SK-N-SH (cell line): ENCODE measurements at regions not wholly inside any gene's neighbourhood (a gene's known extent, or its start where the extent isn't known, plus 50 kb on each side); places are given as distances from the start of the nearest gene placed in this dataset.

Source experiments
- ELF1 ChIP-seq: IDR thresholded peaks from 2 replicates; pipeline ENCODE4 v1.4.0; 2012
- EP300 ChIP-seq, 2 experiments: IDR thresholded peaks; 2 replicates each; pipeline versions ENCODE4 v1.4.0 to v1.6.1; 2012; ENCODE audit warnings: borderline replicate concordance in 1 of 2, low read depth in 1 of 2, low read length in 1 of 2
- EZH2phosphoT487 ChIP-seq: fragments of 200-600 bp; sonication (generic); IDR thresholded peaks from 2 replicates; pipeline ENCODE4 v1.6.1; 2017; ENCODE audit warnings: low read depth, mixed run types, mild to moderate bottlenecking, antibody characterized with exemption, moderate library complexity, borderline replicate concordance
- FOSL2 ChIP-seq: IDR thresholded peaks from 2 replicates; pipeline ENCODE4 v1.4.0; 2012; ENCODE audit warnings: low read depth, mild to moderate bottlenecking, moderate library complexity, borderline replicate concordance
- MXI1 ChIP-seq: IDR thresholded peaks from 2 replicates; pipeline ENCODE4 v1.6.1; 2012; ENCODE audit warnings: mild to moderate bottlenecking, low read depth, low read length, improper control_type of control experiment
- NFIC ChIP-seq: IDR thresholded peaks from 2 replicates; pipeline ENCODE4 v1.4.0; 2012; ENCODE audit warnings: borderline replicate concordance
- RAD21 ChIP-seq: IDR thresholded peaks from 2 replicates; pipeline ENCODE4 v1.6.1; 2012; ENCODE audit warnings: mild to moderate bottlenecking, low read length
- RXRA ChIP-seq: IDR thresholded peaks from 2 replicates; pipeline ENCODE4 v1.4.0; 2012; ENCODE audit warnings: low read depth, mild to moderate bottlenecking, borderline replicate concordance
- TAF1 ChIP-seq: IDR thresholded peaks from 2 replicates; pipeline ENCODE4 v1.6.1; 2012; ENCODE audit warnings: low read depth, mild to moderate bottlenecking, low read length, moderate library complexity, borderline replicate concordance
- TF ChIP-seq, protein P1 (sequence below): fragments of 200-600 bp; sonication (generic); IDR thresholded peaks from 2 replicates; pipeline ENCODE4 v1.6.1; 2017; ENCODE audit warnings: antibody characterized with exemption, mild to moderate bottlenecking, moderate library complexity
- TF ChIP-seq, protein P2 (sequence below): IDR thresholded peaks from 2 replicates; pipeline ENCODE4 v1.4.0; 2012; ENCODE audit warnings: low read depth
- TF ChIP-seq, protein P3 (sequence below): IDR thresholded peaks from 2 replicates; pipeline ENCODE4 v1.6.1; 2012; ENCODE audit warnings: mild to moderate bottlenecking, low read depth, low read length, moderate library complexity

DNA sequence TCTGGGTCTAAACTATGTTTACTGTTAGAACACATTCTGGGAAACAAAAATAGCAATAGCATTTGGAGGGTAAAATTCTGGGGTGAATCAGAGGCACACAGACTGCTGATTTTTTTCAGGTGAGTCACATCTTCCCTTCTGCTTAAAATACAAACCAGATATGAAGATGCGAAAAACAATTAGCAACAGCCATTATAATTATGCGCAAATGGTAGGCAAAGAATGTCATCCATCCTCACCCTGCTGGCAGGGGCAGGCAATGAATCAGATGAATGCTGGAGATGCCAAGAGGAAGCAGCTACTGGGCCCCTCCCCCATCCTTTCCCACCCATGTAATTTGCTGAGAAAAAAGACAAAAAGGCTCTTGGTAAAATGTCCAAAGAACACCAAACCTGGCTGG, 282.9 kb downstream of the KLF5 start:
- TF ChIP-seq, protein P1, sequence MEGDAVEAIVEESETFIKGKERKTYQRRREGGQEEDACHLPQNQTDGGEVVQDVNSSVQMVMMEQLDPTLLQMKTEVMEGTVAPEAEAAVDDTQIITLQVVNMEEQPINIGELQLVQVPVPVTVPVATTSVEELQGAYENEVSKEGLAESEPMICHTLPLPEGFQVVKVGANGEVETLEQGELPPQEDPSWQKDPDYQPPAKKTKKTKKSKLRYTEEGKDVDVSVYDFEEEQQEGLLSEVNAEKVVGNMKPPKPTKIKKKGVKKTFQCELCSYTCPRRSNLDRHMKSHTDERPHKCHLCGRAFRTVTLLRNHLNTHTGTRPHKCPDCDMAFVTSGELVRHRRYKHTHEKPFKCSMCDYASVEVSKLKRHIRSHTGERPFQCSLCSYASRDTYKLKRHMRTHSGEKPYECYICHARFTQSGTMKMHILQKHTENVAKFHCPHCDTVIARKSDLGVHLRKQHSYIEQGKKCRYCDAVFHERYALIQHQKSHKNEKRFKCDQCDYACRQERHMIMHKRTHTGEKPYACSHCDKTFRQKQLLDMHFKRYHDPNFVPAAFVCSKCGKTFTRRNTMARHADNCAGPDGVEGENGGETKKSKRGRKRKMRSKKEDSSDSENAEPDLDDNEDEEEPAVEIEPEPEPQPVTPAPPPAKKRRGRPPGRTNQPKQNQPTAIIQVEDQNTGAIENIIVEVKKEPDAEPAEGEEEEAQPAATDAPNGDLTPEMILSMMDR = no peak
- no peak for TF ChIP-seq ELF1
- peak; percentile 32; the same call in 1 of the 2 replicates for TF ChIP-seq FOSL2
- TF ChIP-seq, protein P2, sequence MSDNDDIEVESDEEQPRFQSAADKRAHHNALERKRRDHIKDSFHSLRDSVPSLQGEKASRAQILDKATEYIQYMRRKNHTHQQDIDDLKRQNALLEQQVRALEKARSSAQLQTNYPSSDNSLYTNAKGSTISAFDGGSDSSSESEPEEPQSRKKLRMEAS = no peak
- TF ChIP-seq, protein P3, sequence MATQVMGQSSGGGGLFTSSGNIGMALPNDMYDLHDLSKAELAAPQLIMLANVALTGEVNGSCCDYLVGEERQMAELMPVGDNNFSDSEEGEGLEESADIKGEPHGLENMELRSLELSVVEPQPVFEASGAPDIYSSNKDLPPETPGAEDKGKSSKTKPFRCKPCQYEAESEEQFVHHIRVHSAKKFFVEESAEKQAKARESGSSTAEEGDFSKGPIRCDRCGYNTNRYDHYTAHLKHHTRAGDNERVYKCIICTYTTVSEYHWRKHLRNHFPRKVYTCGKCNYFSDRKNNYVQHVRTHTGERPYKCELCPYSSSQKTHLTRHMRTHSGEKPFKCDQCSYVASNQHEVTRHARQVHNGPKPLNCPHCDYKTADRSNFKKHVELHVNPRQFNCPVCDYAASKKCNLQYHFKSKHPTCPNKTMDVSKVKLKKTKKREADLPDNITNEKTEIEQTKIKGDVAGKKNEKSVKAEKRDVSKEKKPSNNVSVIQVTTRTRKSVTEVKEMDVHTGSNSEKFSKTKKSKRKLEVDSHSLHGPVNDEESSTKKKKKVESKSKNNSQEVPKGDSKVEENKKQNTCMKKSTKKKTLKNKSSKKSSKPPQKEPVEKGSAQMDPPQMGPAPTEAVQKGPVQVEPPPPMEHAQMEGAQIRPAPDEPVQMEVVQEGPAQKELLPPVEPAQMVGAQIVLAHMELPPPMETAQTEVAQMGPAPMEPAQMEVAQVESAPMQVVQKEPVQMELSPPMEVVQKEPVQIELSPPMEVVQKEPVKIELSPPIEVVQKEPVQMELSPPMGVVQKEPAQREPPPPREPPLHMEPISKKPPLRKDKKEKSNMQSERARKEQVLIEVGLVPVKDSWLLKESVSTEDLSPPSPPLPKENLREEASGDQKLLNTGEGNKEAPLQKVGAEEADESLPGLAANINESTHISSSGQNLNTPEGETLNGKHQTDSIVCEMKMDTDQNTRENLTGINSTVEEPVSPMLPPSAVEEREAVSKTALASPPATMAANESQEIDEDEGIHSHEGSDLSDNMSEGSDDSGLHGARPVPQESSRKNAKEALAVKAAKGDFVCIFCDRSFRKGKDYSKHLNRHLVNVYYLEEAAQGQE = no peak
- no peak for TF ChIP-seq RAD21
- TF ChIP-seq MXI1 = no peak
- peak; percentile 28; the same call in 1 of the 2 replicates for TF ChIP-seq NFIC
- TF ChIP-seq RXRA = no peak
- TF ChIP-seq EP300 (IDR thresholded peaks at IDR 0.05; ENCODE audit: borderline replicate concordance in 1 of 2, low read depth in 1 of 2, low read length in 1 of 2) = no peak
- no peak for TF ChIP-seq EZH2phosphoT487
- TF ChIP-seq TAF1 = no peak
